Gastrocnemius medialis (tissue), 4 donors: ENCODE measurements at regions not wholly inside any gene's neighbourhood (a gene's known extent, or its start where the extent isn't known, plus 50 kb on each side); places are given as distances from the start of the nearest gene placed in this dataset.

Source experiments
- CTCF ChIP-seq, 5 experiments: fragments of 450-650 bp in 3 of 5; fragments of 200-600 bp in 2 of 5; sonication (generic) in 2 of 5; IDR thresholded peaks in 4 of 5; conservative IDR thresholded peaks in 1 of 5; 1 replicate in 4 of 5; 2 replicates in 1 of 5; pipeline ENCODE4 v1.5.1; 2016 to 2019; ENCODE audit warnings: antibody characterized with exemption in 5 of 5, mild to moderate bottlenecking in 3 of 5, moderate library complexity in 3 of 5
- POLR2A ChIP-seq, 2 donors: fragments of 450-650 bp; IDR thresholded peaks; one replicate each; pipeline ENCODE4 v1.6.1; 2017; ENCODE audit warnings: antibody characterized with exemption in 2 of 2, mild to moderate bottlenecking in 2 of 2, moderate library complexity in 2 of 2

GRCh38 chr1:98345417-98345816 lies 316.1 kb upstream of the SNX7 start:
- TF ChIP-seq POLR2A (IDR thresholded peaks at IDR 0.05) (no peak), CTCF (IDR thresholded peaks at IDR 0.05 in 4 of 5, conservative IDR thresholded peaks at IDR 0.05 in 1 of 5) (no peak)
